ENCODE measurements at regions not wholly inside any gene's neighbourhood (a gene's known extent, or its start where the extent isn't known, plus 50 kb on each side); places are given as distances from the start of the nearest gene placed in this dataset.
A peak's percentile ranks its signal among the peaks of the same experiment; 100 is the strongest.
"Not testable (repeated sequence)": the region's sequence is repeated elsewhere in the genome, so short reads cannot be mapped to it uniquely, and the experiment has no call there.

GRCh38 chr10:5268743-5269142 is 72.1 kb downstream of the AKR1C4 start:
- no peak for DNase-seq

DNA sequence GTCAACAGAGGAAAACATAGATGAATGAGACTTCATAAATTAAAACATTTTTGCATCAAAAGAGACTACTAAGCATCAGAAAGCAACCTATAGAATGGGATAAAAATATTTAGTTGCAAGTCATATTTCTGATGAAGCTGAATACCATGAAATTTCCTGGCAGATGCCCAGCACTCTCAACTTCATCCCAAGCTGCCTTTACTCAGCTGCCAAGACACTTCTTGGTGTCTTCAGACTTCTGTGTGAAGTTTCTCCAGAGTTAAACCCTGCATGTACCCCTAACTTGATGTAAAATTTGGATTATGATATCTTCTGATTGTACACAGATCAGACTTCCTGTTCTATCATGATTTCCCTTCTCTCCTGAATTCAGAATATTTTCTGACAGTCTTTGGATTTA is 73.2 kb downstream of the AKR1C4 start:
- no peak for DNase-seq

- no peak for DNase-seq
Measured at GRCh38 chr10:5271526-5271925, 74.9 kb downstream of the AKR1C4 start.

DNA sequence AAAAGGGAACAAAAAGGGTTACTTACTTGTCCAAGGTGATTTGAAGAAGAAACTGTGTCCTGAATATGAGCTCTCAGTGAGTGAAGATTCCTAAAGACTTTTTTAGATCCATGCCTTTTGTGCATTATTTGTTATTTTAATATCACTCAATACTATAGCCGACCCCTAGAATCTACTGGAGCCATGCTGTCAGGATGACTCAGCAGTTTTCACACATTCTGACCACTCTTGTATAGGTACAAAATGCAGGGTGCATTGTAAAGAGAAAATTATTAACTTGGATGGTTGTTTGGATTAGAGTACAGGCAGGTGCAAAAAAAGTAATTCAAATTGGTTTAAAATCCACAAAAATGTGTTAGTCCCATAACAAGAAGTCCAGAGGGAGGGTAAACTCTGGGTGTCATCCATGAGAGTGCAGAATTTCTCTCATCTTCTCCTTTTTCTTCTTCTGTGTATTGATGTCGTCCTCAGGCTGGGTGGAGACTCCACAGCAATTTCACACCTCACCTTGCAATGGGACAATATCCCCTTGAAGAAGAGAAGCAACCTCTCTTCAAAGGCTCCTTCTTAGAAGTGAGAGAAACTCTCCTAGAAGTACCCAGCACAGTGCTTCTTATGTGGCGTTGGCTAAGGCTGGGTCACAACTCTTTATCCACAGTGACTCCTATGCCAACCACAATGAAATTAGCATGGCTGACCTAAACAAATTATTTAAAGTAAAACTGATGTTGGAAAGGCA is 75.6 kb downstream of the AKR1C4 start:
- DNase-seq = no peak

- no peak for DNase-seq
Measured at GRCh38 chr10:5274795-5275194, 78.2 kb downstream of the AKR1C4 start.

DNA sequence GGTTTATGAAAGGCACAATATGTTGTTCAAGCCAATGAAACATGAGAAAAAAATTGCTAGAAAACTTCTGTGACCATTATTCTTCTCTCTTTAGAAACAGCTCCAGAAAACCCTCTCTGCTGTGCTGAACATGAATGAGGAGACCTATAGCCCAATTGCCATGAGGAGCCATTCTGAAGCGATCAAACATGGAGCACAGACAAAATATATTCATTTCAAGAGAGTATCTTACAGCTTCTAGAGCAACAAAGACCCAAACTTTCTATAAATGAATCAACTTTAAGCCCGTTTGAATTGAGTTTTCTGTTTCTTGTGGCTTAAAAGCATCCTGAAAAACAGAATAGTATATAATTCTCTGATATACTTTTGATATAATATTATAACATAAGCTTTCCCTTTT is 83.4 kb upstream of the UCN3 start:
- no peak for DNase-seq

GRCh38 chr10:5282137-5282536 is 82.6 kb upstream of the UCN3 start:
- DNase-seq = no peak

- peak; percentile 46 for DNase-seq
Measured at GRCh38 chr10:5283305-5284158, 81.2 kb upstream of the UCN3 start.

GRCh38 chr10:5284311-5285057 is 80.3 kb upstream of the UCN3 start:
- peak; percentile 57 for DNase-seq

DNA sequence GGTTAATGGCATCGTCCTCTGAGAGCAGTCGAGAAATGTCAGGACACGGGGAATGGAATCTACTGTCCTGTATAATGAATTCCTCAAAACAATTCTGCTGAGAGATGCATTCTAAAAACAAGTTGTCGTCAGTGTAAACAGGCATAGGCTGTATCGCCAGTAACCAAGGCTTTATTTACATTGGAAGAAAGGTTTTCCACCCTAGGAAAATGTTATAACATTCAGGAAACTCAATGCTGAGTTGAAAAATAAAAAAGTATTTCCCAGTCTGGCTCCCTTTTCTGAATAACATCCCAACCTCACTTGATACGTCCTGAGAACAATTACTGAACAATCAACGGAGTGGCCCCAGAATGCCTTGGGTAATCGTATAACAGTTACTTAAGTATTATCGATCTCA is 79.6 kb upstream of the UCN3 start:
- no peak for DNase-seq

- DNase-seq = no peak
Measured at GRCh38 chr10:5288359-5288758, 76.4 kb upstream of the UCN3 start.

DNA sequence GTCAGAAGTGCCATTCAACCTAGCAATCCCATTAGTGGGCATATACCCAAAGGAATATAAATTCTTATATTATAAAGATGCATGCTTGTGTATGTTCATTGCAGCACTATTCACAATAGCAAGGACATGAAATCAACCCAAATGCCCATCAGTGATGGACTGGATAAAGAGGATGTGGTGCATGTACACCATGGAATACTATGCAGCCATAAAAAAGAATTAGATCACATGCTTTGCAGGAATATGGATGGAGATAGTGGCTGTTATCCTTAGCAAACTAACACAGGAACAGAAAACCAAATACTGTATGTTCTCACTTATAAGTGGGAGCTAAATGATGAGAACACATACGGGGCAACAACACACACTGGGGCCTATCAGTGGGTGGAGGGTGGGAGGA is 75.5 kb upstream of the UCN3 start:
- not testable (repeated sequence) for DNase-seq

DNA sequence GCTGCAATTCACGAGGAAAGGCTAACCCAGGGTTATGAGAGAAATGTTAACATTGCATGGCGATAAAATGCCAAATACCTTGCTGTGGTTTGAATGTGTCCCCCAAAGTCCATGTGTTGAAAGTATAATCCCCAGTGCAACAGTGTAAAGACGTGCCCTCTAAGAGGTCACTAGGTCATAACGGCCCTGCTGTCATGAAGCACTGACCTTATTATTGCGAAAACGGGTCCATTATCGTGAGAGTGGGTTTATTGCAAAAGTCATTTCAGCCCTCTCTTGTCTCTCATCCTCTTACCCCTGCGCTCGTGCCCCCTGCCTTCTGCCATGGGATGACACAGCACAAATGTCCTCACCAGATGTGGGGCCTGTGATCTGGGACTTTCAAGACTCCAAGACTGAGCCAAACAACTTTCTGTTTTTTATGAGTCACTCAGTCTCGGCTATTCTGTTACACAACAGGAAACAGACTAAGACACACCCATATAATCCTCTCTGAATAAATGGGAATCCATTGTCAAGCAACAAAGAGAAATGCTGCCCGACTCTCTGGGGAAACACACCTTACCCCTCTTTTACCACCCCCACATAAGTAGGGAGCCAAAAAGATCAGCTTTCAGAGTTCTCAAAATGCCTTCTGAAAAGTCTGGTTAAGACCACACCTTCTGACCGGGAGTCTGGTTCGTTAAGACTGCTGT is 73.1 kb upstream of the UCN3 start:
- peak; percentile 76 for DNase-seq

GRCh38 chr10:5292196-5292735 is 72.5 kb upstream of the UCN3 start:
- DNase-seq = no peak

DNA sequence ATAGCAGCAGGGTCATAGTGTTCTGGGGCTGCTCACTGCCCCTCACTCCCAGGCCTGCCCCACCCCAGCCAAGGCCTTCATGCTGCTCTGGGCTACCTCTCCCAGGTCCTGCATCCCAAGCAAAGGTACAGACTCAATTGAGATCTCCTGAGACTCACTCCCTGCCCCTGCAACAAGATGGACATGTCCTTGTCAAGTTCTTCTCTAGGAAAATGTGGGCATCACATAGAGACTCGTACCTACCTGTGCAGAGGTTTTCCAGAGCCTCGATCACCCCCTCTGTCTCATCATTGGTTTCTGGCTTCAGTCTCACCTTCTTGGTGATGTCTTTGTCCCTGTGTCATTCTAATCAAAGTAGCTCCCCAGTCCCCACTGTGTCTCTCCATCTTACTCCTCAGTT is 71.8 kb upstream of the UCN3 start:
- DNase-seq = not testable (repeated sequence)

DNA sequence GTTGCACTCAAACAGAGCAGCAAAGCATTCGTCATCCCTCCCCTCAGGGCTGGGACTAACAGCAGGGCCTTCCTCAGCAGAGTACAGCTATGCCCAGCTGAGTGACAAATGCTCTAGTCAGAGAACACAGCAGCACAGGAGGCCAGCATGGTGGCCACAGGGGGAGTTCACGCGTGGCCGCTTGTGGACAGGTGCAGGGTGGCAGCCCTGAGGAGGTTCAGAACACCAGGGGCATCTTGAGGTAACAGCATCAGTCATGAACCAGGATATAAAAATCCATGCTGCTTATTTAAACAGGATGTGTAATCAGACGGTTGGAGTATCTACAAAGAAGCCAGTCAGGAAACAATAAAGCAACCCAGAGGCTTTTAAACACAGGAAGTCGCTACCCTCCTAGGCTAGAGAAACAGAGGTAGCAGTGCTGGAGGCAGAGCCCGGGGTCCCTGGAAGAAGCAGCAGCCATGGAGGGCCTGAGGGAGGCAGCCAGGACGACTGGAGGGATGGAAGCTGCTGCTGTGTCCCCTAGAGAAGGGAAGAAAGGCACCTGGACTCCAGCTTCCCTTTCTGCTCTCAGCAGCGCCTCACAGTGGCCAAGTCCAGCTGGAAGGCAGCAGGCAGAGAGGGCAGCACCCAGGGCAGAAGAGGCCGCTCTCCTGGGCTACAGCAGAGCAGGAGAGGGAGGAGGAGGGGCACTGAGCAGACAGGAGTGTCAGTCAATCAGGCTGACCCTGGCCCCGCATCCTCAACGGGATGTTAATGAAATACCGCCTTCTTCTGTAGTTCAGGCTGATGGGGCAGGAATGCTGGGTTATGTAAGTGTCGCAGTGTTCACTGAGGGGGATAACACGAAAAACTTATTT is 70.8 kb upstream of the UCN3 start:
- peak; percentile 20 for DNase-seq

GRCh38 chr10:5297466-5297865 is 67.3 kb upstream of the UCN3 start:
- no peak for DNase-seq

DNA sequence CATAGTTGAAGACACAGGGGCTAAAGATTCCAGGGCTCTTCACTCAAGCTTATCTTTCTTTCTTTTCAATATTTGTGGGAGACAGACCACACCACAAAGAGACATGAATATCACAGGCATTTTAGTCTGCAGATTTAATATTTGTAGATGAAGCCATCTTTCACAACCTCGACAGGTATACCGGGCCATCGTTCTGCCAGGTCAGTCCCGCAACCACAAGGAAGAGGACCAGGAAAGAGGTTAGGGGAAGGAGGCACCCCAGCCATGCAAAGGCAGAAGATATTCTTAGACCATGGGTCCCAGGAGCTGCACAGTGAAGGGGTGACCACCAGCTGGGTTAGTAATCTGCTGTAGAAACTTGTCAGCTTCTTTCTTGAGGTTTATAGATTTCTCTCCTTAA is 66.8 kb upstream of the UCN3 start:
- DNase-seq = no peak

GRCh38 chr10:5299950-5300349 is 64.8 kb upstream of the UCN3 start:
- no peak for DNase-seq

DNA sequence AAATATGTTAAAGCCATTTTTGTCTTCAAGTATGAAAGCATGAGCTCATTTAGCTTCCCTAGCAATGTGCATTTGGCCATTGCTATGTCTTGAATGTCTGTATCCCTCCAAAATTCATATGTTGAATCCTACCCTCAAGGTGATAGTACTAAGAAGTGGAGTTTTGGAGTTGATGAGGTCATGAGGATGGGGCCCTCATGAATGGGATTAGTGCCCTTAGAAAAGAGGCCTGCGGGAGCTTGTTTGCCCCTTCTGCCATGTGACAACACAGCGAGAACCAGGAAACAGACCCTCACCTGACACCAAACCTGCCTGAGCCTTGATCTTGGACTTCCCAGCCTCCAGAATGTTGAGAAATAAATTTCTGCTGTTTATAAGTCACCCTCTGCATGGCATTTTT is 61.3 kb upstream of the UCN3 start:
- DNase-seq = no peak

DNA sequence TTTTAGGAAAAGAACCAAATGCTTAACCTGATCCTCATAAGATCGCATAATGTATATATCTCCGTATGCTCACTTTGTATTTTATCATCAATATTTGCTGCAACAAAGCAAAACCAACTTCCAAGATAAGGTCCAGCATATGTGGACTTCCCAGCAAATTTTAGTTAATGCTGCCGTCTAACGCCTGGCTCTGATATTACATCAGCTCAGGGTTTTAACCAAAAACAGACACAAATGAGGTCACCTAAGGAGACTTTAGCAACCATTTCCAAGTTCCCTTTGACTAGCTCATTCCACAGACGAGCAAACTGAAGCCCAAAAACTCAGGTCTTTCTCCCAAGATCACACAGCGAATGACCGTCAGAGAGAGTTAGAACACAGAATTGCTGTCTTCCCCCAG is 59.4 kb upstream of the UCN3 start:
- peak; percentile 65 for DNase-seq

Measured in fibroblast of skin of abdomen (primary cell).